ENCODE measurements at regions not wholly inside any gene's neighbourhood (a gene's known extent, or its start where the extent isn't known, plus 50 kb on each side); places are given as distances from the start of the nearest gene placed in this dataset.

GRCh38 chr20:11569163-11569562, 348.5 kb upstream of the BTBD3 start:
- RAD21 ChIA-PET (ENCODE audit: unreplicated experiment): no interaction called here
- H3K36me3 ChIP-seq (ENCODE audit: control insufficient read depth in 2 of 2, insufficient read depth in 2 of 2, low read length in 1 of 2): no peaks in the 10 kb centered on the region
- DNase-seq (ENCODE audit: low read depth, low spot score) (no peak), FAIRE-seq (no peak), ATAC-seq (no peak; the same call in 2 of the 3 replicates)
- intact Hi-C loops (cut with micrococcal nuclease; ENCODE audit: unreplicated experiment): no loop called here
- no peaks in the 10 kb centered on the region for H3K4me1 ChIP-seq (ENCODE audit: control insufficient read depth, insufficient read depth, low read length)
- H4K20me1 ChIP-seq (ENCODE audit: control insufficient read depth, insufficient read depth): no peaks in the 10 kb centered on the region
- 8% methylated on average over 5 of the region's 5 CpGs for WGBS (ENCODE audit: insufficient coverage, insufficient replicate concordance, low lambda C conversion rate, missing lambda C conversion rate)
- TF ChIP-seq BACH1 (IDR thresholded peaks at IDR 0.05; ENCODE audit: borderline replicate concordance) (no peak), MTA2 (IDR thresholded peaks at IDR 0.05; ENCODE audit: low read depth) (no peak), GATAD2B (conservative IDR thresholded peaks at IDR 0.05; ENCODE audit: low read depth) (no peak), NBN (IDR thresholded peaks at IDR 0.05) (no peak), ZBTB40 (IDR thresholded peaks at IDR 0.05; ENCODE audit: borderline replicate concordance) (no peak)
- no peak overlapping the region for H3K27ac ChIP-seq (ENCODE audit: control insufficient read depth, insufficient read depth)
- CTCF ChIA-PET: no interaction called here
- H3K27me3 ChIP-seq (replicated peaks in 1 of 2; ENCODE audit: control insufficient read depth in 2 of 2, insufficient read depth in 2 of 2, low read length in 1 of 2): no peaks in the 10 kb centered on the region
- in situ Hi-C loops (cut with MboI): no loop called here
- H3K9ac ChIP-seq (ENCODE audit: control insufficient read depth, insufficient read depth, low read length): no peak overlapping the region
- POLR2A ChIA-PET: no interaction called here
- H3K4me2 ChIP-seq (ENCODE audit: control insufficient read depth, insufficient read depth): no peak overlapping the region
- SMC1A ChIA-PET (ENCODE audit: uncharacterized antibody, unreplicated experiment): interaction anchor here (1.0 kb wide), 1 partner anchor 9 kb away, joined by 3 read pairs; no protein-coding TSS in a partner anchor
- no peak overlapping the region for H3K4me3 ChIP-seq
- H3K9me3 ChIP-seq (replicated peaks; ENCODE audit: control insufficient read depth, insufficient read depth, low read length): no peaks in the 10 kb centered on the region
- H3K79me2 ChIP-seq (ENCODE audit: control insufficient read depth, insufficient read depth, low read length): no peaks in the 10 kb centered on the region
- BruUV-seq (replicated peaks): no TSS peak
- no peak overlapping the region for H2AFZ ChIP-seq (ENCODE audit: control insufficient read depth, low read depth, low read length)

Measured in GM12878 (cell line).